H9 (cell line): ENCODE measurements at regions not wholly inside any gene's neighbourhood (a gene's known extent, or its start where the extent isn't known, plus 50 kb on each side); places are given as distances from the start of the nearest gene placed in this dataset.

Source experiments
- DNase-seq: peaks from one replicate; pipeline ENCODE4 v3.0.0-alpha.2; 2017
- H2AFZ ChIP-seq: one replicate; pipeline ENCODE4 v1.6.1; 2013; ENCODE audit warnings: mild to moderate bottlenecking, low read length, control low read depth, moderate library complexity
- H2AK5ac ChIP-seq: 2 replicates; pipeline ENCODE4 v1.6.1; 2013; ENCODE audit warnings: low read length, control low read depth, mixed read lengths; ENCODE audit not compliant: insufficient read length
- H2BK120ac ChIP-seq: one replicate; pipeline ENCODE4 v1.6.1; 2013; ENCODE audit warnings: low read depth, mild to moderate bottlenecking, low read length, control low read depth, inconsistent platforms; ENCODE audit not compliant: poor library complexity, severe bottlenecking
- H2BK12ac ChIP-seq: 2 replicates; pipeline ENCODE4 v1.6.1; 2013; ENCODE audit warnings: low read length, control low read depth, mixed read lengths, low read depth; ENCODE audit not compliant: insufficient read length
- H2BK15ac ChIP-seq: 2 replicates; pipeline ENCODE4 v1.6.1; 2013; ENCODE audit warnings: low read depth, low read length, control low read depth
- H2BK20ac ChIP-seq: one replicate; pipeline ENCODE4 v1.6.1; 2013; ENCODE audit warnings: low read depth, mild to moderate bottlenecking, low read length, control low read depth, inconsistent platforms; ENCODE audit not compliant: poor library complexity, severe bottlenecking
- H2BK5ac ChIP-seq: 2 replicates; pipeline ENCODE4 v1.6.1; 2013; ENCODE audit warnings: low read length, control low read depth, mixed read lengths; ENCODE audit not compliant: insufficient read length
- H3K14ac ChIP-seq: 2 replicates; pipeline ENCODE4 v1.6.1; 2013; ENCODE audit warnings: low read length, control low read depth; ENCODE audit not compliant: insufficient read depth
- H3K18ac ChIP-seq: 2 replicates; pipeline ENCODE4 v1.6.1; 2013; ENCODE audit warnings: low read depth, mild to moderate bottlenecking, mixed read lengths, low read length, control low read depth; ENCODE audit not compliant: insufficient read length
- H3K23ac ChIP-seq: 2 replicates; pipeline ENCODE4 v1.6.1; 2013; ENCODE audit warnings: low read length, control low read depth, mixed read lengths, low read depth; ENCODE audit not compliant: insufficient read length
- H3K23me2 ChIP-seq: 2 replicates; pipeline ENCODE4 v1.6.1; 2013; ENCODE audit warnings: low read depth, mild to moderate bottlenecking, mixed read lengths, low read length, control low read depth; ENCODE audit not compliant: insufficient read length, poor library complexity, severe bottlenecking
- H3K27ac ChIP-seq: 2 replicates; pipeline ENCODE4 v1.5.1; 2013; ENCODE audit warnings: low read length, control low read depth, mixed read lengths, low read depth; ENCODE audit not compliant: insufficient read length
- H3K27me3 ChIP-seq: 2 replicates; pipeline ENCODE4 v1.6.1; 2013; ENCODE audit warnings: low read length, control low read depth, inconsistent platforms; ENCODE audit not compliant: insufficient read depth
- H3K4ac ChIP-seq: 2 replicates; pipeline ENCODE4 v1.6.1; 2013; ENCODE audit warnings: low read depth, mild to moderate bottlenecking, control low read depth, inconsistent platforms, low read length, moderate library complexity
- H3K4me1 ChIP-seq: 2 replicates; pipeline ENCODE4 v1.6.1; 2013; ENCODE audit warnings: low read length, control low read depth, inconsistent platforms; ENCODE audit not compliant: insufficient read depth
- H3K4me2 ChIP-seq: 2 replicates; pipeline ENCODE4 v1.6.1; 2013; ENCODE audit warnings: low read length, control low read depth, mixed read lengths; ENCODE audit not compliant: insufficient read length, insufficient read depth
- H3K56ac ChIP-seq: 2 replicates; pipeline ENCODE4 v1.6.1; 2013; ENCODE audit warnings: low read depth, mild to moderate bottlenecking, mixed read lengths, low read length, control low read depth; ENCODE audit not compliant: insufficient read length
- H3K79me1 ChIP-seq: 2 replicates; pipeline ENCODE4 v1.6.1; 2013; ENCODE audit warnings: low read depth, mild to moderate bottlenecking, moderate library complexity, low read length, control low read depth, inconsistent platforms; ENCODE audit not compliant: insufficient read depth, poor library complexity, severe bottlenecking
- H3K79me2 ChIP-seq: 2 replicates; pipeline ENCODE4 v1.6.1; 2013; ENCODE audit warnings: low read length, control low read depth, inconsistent platforms; ENCODE audit not compliant: insufficient read depth
- H3K9ac ChIP-seq: 2 replicates; pipeline ENCODE4 v1.6.1; 2013; ENCODE audit warnings: low read length, control low read depth, mixed read lengths; ENCODE audit not compliant: insufficient read length; ENCODE audit errors: extremely low read depth
- H3K9me3 ChIP-seq: one replicate; pipeline ENCODE4 v1.6.1; 2013; ENCODE audit warnings: low read depth, low read length, inconsistent platforms; ENCODE audit not compliant: control insufficient read depth
- H3T11ph ChIP-seq: one replicate; pipeline ENCODE4 v1.6.1; 2013; ENCODE audit warnings: mild to moderate bottlenecking, low read length, control low read depth, inconsistent platforms
- H4K20me1 ChIP-seq: one replicate; pipeline ENCODE4 v1.6.1; 2013; ENCODE audit not compliant: control insufficient read depth, insufficient read length, insufficient read depth
- H4K5ac ChIP-seq: 2 replicates; pipeline ENCODE4 v1.6.1; 2013; ENCODE audit warnings: low read depth, mild to moderate bottlenecking, mixed read lengths, low read length, control low read depth; ENCODE audit not compliant: insufficient read length
- H4K8ac ChIP-seq: replicated peaks from 2 replicates; pipeline ENCODE4 v1.6.1; 2013; ENCODE audit warnings: low read length, control low read depth, mixed read lengths, low read depth; ENCODE audit not compliant: insufficient read length
- H4K91ac ChIP-seq: 2 replicates; pipeline ENCODE4 v1.6.1; 2013; ENCODE audit warnings: low read depth, mild to moderate bottlenecking, moderate library complexity, mixed read lengths, low read length, control low read depth; ENCODE audit not compliant: insufficient read length
- H3K27ac Mint-ChIP-seq, 3 experiments: 2 replicates in 2 of 3; 3 replicates in 1 of 3; pipeline ENCODE4 v1.8.0; 2020 to 2021; ENCODE audit warnings: mixed read lengths in 3 of 3, mild to moderate bottlenecking in 1 of 3, moderate library complexity in 1 of 3
- H3K27me3 Mint-ChIP-seq: 2 replicates; pipeline ENCODE4 v1.8.0; 2021; ENCODE audit warnings: low read depth, mild to moderate bottlenecking, moderate library complexity, mixed read lengths
- H3K36me3 Mint-ChIP-seq, 3 experiments: 2 replicates in 2 of 3; 3 replicates in 1 of 3; pipeline ENCODE4 v1.8.0; 2020 to 2021; ENCODE audit warnings: low read depth in 3 of 3, mixed read lengths in 3 of 3; ENCODE audit not compliant: insufficient read depth in 1 of 3
- H3K4me1 Mint-ChIP-seq, 2 experiments: 2 replicates each; pipeline ENCODE4 v1.8.0; 2020; ENCODE audit warnings: mixed read lengths in 2 of 2
- H3K4me3 Mint-ChIP-seq, 2 experiments: 2 replicates in 1 of 2; 3 replicates in 1 of 2; pipeline ENCODE4 v1.8.0; 2020 to 2021; ENCODE audit warnings: mild to moderate bottlenecking in 2 of 2, mixed read lengths in 2 of 2, moderate library complexity in 1 of 2
- H3K9me3 Mint-ChIP-seq, 2 experiments: 2 replicates in 1 of 2; 3 replicates in 1 of 2; pipeline ENCODE4 v1.8.0; 2020; ENCODE audit warnings: mild to moderate bottlenecking in 2 of 2, mixed read lengths in 2 of 2, moderate library complexity in 1 of 2
- CTCF ChIP-seq: fragments of 200-600 bp; sonication (generic); conservative IDR thresholded peaks from 3 replicates; pipeline ENCODE4 v1.8.0; 2021; ENCODE audit warnings: antibody characterized with exemption, mild to moderate bottlenecking

- no peak overlapping the region for H3K27ac ChIP-seq
- H4K5ac ChIP-seq, result no peak overlapping the region
- no peak overlapping the region for H3K23ac ChIP-seq
- H3T11ph ChIP-seq, result no peak overlapping the region
- no peaks in the 10 kb centered on the region for H4K20me1 ChIP-seq
- Mint-ChIP-seq H3K4me1 (peaks cover 16 to 22% of the 10 kb centered on the region in 2 experiments), H3K9me3 (peaks cover 4 to 5% of the 10 kb centered on the region in 2 experiments; a peak in 4 of 5 replicates), H3K27me3 (peaks cover 3% of the 10 kb centered on the region; the same call in 1 of the 2 replicates), H3K27ac (peak overlapping the region; percentile 6 to 97 (median 87); a peak in 5 of 7 replicates), H3K36me3 (peaks cover 4 to 5% (median 5%) of the 10 kb centered on the region in 3 experiments; a peak in 6 of 7 replicates), H3K4me3 (peak overlapping the region in 1 of 2 experiments; percentile 41; a peak in 2 of 5 replicates)
- H4K91ac ChIP-seq, result no peak overlapping the region
- H3K4ac ChIP-seq, result no peak overlapping the region
- H2BK20ac ChIP-seq, result no peak overlapping the region
- H3K9me3 ChIP-seq, result no peaks in the 10 kb centered on the region
- no peaks in the 10 kb centered on the region for H3K23me2 ChIP-seq
- H3K79me2 ChIP-seq, result no peaks in the 10 kb centered on the region
- H3K14ac ChIP-seq, result no peak overlapping the region
- no peaks in the 10 kb centered on the region for H3K79me1 ChIP-seq
- DNase-seq, result no peak
- no peak overlapping the region for H2BK12ac ChIP-seq
- peak overlapping the region; percentile 1 for H2AFZ ChIP-seq
- no peak for TF ChIP-seq CTCF
- H3K56ac ChIP-seq, result no peak overlapping the region
- no peaks in the 10 kb centered on the region for H3K27me3 ChIP-seq
- no peak overlapping the region for H2BK15ac ChIP-seq
- H3K4me1 ChIP-seq, result peaks cover 2% of the 10 kb centered on the region; the same call in 1 of the 2 replicates
- no peak overlapping the region for H3K9ac ChIP-seq
- no peak overlapping the region for H2BK5ac ChIP-seq
- H3K18ac ChIP-seq, result no peak overlapping the region
- peak overlapping the region; percentile 69 for H3K4me2 ChIP-seq
- H2AK5ac ChIP-seq, result no peak overlapping the region
- H2BK120ac ChIP-seq, result no peak overlapping the region
- no peak overlapping the region for H4K8ac ChIP-seq
These were observed 90.6 kb upstream of the GRM7 start for GRCh38 chr3:6770397-6770690.
